GM13977 (cell line): ENCODE measurements at regions not wholly inside any gene's neighbourhood (a gene's known extent, or its start where the extent isn't known, plus 50 kb on each side); places are given as distances from the start of the nearest gene placed in this dataset.
"Not testable (repeated sequence)": the region's sequence is repeated elsewhere in the genome, so short reads cannot be mapped to it uniquely, and the experiment has no call there.

Source experiments
- DNase-seq: peaks from one replicate; pipeline ENCODE4 v3.0.0; 2012; ENCODE audit warnings: low spot score
- in situ Hi-C: fragments of 300-500 bp; cut with MboI; formaldehyde crosslinking; loops from one replicate; pipeline ENCODE4 v1.12.0; 2022; ENCODE audit warnings: low sequenced_read_pairs, low pct_unique_long_range_greater_than_20kb, mixed read lengths, inconsistent platforms; ENCODE audit not compliant: unreplicated experiment
- TF ChIP-seq, protein P1 (sequence below): IDR thresholded peaks from 2 replicates; pipeline ENCODE4 v1.5.1; 2012; ENCODE audit warnings: mild to moderate bottlenecking, control low read depth; ENCODE audit not compliant: insufficient read depth; ENCODE audit errors: extremely low read depth, missing control alignments

DNA sequence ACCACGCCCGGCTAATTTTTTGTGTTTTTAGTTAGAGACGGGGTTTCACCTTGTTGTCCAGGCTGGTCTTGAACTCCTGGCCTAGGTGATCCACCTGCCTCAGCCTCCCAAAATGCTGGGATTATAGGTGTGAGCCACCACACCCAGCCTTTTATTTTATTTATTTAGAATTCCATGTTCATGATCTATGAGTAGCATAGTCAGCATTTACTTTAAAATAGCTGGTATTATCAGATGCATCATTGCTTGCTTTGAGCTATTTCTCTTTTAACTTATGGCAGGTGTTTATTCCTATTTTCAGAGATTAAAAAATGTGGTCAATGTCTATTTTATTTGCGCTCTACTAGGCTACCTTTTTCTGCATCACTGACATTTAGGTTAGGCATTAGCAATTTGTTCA, 152.0 kb downstream of the UTRN start:
- no peak for DNase-seq
- TF ChIP-seq, protein P1, sequence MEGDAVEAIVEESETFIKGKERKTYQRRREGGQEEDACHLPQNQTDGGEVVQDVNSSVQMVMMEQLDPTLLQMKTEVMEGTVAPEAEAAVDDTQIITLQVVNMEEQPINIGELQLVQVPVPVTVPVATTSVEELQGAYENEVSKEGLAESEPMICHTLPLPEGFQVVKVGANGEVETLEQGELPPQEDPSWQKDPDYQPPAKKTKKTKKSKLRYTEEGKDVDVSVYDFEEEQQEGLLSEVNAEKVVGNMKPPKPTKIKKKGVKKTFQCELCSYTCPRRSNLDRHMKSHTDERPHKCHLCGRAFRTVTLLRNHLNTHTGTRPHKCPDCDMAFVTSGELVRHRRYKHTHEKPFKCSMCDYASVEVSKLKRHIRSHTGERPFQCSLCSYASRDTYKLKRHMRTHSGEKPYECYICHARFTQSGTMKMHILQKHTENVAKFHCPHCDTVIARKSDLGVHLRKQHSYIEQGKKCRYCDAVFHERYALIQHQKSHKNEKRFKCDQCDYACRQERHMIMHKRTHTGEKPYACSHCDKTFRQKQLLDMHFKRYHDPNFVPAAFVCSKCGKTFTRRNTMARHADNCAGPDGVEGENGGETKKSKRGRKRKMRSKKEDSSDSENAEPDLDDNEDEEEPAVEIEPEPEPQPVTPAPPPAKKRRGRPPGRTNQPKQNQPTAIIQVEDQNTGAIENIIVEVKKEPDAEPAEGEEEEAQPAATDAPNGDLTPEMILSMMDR = no peak
- in situ Hi-C loops = no loop called here

DNA sequence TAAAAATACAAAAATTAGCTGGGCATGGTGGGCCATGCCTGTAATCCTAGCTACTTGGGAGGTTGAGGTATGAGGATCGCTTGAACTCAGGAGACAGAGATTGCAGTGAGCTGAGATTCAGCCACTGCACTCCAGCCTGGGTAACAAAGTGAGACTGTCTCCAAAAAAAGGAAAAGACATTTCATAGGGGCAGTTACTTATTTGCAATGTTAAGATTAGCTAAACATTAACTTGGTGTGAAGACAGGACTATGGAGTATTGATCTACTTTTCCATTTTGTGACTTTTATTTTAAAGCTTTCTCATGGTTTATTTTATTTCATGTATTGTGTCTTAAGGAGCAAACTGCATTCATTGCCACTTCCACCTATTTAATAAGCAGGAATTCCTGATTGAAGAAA, 153.0 kb downstream of the UTRN start:
- in situ Hi-C loops = no loop called here
- TF ChIP-seq, protein P1 = no peak
- no peak for DNase-seq

DNA sequence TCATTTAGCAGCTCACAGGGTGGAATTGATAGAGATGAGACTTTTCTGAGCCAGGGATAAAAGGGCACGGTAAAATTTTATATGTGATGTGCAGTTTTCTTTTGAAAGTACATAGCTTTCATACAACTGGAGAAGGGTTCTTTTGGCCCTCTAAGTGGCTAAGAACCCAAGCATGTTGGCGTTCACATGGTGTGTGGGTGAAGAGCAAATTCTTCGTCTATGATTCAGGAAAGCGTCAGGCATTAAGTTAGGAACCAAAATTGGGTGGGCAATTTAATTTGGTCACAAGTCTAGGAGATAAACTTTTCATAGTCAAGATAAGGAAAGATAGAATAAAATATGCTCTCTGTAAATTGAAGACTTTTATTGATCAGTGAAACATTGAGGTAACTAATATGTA, 153.9 kb downstream of the UTRN start:
- in situ Hi-C loops = no loop called here
- TF ChIP-seq, protein P1 = no peak
- no peak for DNase-seq

- in situ Hi-C loops, DNase-seq: not testable (repeated sequence)
Measured at GRCh38 chr6:144441801-144442200, 156.7 kb downstream of the UTRN start.

- no peak for DNase-seq
- TF ChIP-seq, protein P1 = no peak
- in situ Hi-C loops = no loop called here
Measured at GRCh38 chr6:144443157-144443556, 158.0 kb downstream of the UTRN start.

DNA sequence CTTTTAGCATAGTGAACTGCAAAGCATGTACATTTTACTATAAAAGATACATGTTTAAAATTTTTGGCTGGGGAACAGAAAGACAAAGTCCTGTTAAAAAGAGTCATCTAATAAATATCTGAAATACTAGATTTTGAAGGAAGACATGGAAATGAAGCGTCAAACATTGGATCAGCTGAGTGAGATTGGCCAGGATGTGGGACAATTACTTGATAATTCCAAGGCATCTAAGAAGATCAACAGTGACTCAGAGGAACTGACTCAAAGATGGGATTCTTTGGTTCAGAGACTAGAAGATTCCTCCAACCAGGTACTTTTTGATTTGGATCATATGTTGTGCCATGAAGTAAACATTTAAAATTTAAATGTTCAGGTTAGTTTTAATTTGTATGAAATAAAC, 162.3 kb downstream of the UTRN start:
- in situ Hi-C loops = no loop called here
- DNase-seq = no peak
- TF ChIP-seq, protein P1 = no peak

GRCh38 chr6:144449218-144449617, 164.1 kb downstream of the UTRN start:
- DNase-seq = no peak
- in situ Hi-C loops = no loop called here
- TF ChIP-seq, protein P1 = no peak
